HG02852 (cell line): ENCODE measurements at regions not wholly inside any gene's neighbourhood (a gene's known extent, or its start where the extent isn't known, plus 50 kb on each side); places are given as distances from the start of the nearest gene placed in this dataset.
"Not testable (repeated sequence)": the region's sequence is repeated elsewhere in the genome, so short reads cannot be mapped to it uniquely, and the experiment has no call there.

ENCODE experiments used
- ATAC-seq: cut with Tn5 transposase; IDR thresholded peaks from one replicate; pipeline ENCODE4 v1.9.1; 2021; ENCODE audit warnings: mild to moderate bottlenecking, moderate library complexity; ENCODE audit not compliant: unreplicated experiment

DNA sequence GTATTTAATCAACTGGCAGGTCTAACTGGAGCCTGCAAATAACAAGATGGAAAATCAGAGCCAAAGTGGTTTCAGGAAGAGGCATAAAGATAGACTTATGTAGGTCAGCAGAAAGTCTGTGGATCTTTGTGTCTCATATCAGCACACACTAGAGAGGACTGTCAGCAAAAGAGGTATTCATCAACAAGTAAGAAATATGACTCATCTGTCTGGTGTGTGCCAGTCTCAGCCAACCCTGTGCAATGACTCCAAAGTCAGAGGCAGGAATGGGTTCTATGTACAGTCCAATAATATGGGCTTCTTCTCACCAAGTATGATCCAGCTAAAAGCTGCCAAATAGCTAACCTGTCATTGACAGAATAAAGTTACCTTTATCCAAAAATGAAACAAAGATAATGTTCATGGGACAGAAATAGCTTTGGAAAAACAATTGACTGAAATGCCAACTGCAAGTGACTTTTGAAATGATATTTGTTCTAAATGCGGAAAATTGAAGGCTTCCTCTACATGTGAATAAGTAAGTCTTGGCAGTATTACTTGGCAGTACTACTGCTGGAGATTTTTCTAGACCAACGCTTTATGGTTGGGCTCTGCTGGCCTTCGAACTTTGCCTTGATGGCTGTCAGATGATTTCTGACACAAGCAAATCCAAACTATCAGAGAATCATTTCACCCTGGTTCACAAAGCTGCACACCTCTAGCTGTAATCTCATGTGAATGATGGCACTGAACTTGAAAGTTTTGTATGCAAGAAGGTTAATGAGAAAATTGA, 272.3 kb upstream of the SEMA3C start:
- ATAC-seq: no peak

DNA sequence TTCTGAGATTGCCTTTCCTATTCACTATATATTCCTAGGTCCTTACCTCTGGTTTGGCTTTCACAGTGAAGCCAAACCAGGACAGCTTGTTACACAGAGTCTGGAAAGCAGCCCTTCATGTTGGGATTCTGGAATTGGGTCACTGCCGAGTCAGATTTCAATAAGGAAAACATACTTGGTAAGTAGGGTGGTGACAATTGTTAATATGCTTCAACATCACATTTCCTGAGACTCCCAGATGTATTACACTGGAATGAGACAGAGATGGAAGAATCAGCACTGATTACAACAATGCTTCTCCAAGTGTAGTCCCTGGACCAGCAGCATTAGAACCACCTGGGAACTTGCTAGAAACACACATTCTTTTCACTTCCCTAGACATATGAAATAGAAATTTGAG, 268.9 kb upstream of the SEMA3C start:
- ATAC-seq: no peak

DNA sequence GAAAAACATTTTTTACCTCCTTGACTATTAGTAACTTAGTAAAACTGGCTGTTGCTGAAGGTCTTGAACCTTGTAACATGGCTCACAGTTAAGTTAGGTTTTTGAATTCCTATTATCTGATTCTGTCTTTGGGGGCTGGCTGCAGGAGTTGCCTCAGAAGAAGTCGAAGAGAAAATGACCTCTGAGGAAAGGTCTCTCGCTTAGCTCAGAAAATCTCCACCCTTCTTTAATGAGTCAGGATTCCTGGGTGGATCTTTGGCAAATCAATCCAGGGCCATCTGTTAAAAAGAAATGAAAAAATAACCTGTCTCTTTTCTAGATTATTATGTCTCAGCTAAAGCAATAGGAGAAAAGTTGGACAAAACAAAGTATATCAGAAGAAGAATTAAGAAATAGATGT, 267.8 kb upstream of the SEMA3C start:
- ATAC-seq: no peak

DNA sequence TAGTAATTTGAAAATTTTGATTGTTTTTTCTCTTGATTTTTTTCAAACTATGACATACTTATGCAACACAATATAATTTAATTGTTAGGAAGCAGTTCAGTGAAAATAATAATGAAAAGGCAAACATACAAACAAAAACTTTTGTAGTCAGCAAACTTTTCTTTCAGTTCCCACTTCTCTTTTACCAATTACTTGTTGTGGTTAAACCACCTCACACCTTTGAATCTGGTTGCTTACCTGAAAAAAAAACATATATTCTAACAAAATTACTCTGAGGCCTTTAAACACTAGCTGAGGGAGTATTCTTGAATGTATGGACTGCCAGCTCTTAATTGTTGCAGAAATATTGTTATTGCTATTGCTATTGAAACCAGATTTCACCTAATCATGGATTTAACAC, 266.2 kb upstream of the SEMA3C start:
- ATAC-seq: no peak

DNA sequence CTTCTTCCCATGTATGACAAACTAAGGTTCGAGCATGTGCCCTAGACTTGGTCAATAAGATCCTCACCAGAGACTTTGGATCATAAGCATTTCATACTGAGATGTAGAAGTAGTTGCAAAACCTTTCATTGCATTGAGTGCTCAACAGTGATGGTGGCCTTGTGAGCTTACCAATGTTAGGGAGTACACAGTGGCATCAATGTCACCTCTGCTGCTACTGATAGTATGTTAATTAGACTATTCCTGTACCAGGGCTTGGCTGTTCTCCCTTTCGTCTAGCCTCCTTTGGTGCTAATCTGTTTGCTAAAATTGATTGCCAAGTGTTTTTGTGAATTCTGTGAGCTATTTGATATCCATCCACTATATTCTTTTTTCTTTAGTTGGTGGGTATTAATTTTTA, 264.5 kb upstream of the SEMA3C start:
- no peak for ATAC-seq

DNA sequence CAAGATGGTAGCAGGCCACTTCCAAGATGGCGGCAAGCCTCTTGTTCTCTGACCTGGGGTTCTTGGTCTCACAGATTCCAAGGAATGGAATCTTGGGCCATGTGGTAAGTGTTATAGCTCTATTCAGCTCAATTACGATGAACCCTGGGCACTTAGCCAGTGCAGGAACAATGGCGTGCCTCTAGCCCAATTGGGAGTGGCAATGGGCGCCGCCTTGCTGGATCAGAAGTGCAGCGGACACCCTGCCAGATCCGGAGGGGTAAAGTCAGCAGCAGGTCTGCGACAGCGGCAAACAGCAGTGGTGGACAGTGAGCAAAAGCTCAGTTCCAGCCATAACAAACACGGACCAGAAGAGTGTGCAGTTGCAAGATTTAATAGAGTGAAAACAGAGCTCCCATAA, 263.2 kb upstream of the SEMA3C start:
- not testable (repeated sequence) for ATAC-seq

DNA sequence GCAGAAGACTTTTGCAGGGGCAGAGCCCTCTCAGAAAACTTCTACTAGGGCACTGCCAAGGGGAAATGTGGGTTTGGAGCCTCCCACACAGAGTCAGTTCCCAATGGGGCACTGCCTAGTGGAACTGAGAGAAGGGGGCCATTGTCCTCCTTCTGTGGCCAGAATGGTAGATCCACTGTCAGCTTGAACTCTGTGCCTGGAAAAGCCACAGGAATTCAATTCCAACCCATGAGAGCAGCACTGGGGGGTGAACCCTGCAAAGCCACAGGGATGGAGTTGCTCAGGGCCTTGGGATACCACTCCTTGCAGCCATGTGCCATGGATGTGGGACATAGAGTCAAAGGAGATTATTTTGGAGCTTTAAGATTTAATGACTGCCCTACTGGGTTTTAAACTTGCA, 262.2 kb upstream of the SEMA3C start:
- ATAC-seq: no peak

DNA sequence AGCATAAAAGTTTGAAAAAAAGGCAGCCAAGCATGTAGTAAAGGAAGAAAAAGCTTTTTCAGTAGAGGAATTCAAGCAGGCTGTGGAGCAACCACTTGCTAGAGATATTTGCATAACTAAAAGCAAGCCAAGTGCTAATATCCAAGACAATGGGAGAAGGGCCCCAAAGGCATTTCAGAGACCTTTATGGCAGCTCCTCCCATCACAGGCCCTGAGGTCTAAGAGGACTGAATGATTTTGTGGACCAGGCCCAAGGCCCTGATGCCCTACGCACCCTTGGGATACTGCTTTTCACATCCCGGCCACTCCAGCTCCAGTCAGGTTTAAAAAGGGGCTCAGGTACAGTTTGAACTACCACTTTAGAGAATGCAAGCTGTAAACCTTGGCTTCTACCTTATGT, 261.7 kb upstream of the SEMA3C start:
- ATAC-seq: no peak

DNA sequence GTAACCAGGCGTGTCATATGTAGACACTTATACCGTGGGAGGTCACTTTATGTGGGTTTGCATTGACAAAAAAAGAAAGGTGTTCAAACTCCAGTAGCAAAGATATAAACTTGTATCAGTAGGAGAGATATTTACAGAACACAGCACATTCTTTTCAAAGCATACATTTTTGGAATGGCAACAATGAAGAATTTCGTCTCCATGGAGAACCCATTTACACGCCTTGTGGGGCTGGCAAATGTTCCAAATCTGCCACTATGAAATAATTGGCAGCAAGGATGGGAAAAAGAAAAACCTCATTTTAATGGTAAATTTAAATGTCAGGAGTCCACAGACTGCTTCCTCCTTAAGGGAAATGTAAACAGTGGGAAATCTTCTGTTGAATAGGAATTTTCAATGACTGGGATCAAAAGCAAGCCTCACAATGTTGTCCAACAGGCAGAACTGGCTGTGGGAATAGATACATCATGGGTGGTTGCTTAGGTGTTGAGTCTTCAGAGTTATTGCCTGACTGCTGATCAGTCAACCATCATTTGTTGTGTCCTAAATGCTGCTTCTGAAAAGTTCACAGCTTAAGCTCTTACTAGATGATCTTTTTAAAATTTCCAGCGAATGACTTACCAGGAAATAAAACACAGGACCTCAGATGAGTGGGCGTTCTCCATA, 256.6 kb upstream of the SEMA3C start:
- no peak for ATAC-seq

DNA sequence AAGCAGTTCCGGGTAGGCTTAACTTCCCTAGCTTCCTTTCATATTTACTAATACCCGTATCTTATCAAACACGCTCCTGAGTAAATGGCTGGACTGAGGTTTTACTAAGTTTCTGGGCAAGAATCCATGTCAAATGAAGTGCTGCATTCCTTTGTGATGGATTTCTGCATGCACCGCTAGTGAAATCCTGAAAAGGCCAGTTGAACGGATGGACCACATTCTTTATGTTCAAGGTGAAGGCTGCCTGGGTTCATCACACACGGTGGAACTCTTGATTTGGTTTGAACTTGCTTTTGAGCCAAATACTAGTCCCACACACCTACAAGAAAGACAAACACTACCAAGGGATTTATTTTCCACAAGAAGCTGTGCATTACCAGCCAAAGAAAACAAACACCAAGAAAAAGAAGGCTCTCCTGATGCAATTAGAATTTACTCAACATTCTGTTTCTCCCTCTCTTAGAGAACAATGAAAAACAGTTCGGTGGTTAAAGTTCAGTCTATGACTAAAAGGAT, 255.0 kb upstream of the SEMA3C start:
- no peak for ATAC-seq

DNA sequence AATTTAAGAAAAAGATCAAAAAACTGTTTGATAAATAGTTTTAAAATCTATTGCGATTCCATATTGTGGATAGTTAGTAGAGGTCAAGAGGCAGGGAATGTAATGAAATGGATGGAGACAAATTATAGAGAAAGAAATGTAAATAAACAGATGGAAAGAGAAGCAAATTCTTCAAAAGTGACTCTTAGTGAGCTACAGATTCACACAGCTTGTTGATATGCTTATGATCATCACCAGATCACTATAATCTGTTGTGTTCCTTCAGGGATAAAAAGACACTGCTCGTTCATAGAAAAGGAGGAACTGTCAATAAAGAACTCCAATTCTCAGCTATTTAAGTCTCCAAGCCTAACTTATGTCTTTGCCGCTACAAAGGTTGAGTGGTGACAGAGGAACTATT, 251.4 kb upstream of the SEMA3C start:
- no peak for ATAC-seq

DNA sequence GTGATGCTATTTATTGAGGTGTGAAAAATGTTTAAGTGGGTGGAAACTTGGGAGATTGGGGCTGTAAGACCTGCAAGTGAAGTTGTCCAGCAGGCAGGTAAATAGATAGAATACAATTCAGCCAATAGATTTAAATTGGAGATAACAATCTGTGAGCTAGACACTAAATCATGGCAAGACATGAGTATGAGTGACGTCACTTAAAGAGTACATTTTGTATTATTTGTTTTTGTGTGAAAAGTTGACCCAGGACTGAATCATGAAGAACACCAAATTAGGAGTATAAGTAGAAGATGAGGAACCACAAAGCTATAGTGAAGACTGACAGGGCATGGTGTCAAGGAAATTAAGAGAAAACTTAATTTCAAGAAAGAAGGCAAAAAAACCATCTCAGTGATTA, 249.1 kb upstream of the SEMA3C start:
- no peak for ATAC-seq

DNA sequence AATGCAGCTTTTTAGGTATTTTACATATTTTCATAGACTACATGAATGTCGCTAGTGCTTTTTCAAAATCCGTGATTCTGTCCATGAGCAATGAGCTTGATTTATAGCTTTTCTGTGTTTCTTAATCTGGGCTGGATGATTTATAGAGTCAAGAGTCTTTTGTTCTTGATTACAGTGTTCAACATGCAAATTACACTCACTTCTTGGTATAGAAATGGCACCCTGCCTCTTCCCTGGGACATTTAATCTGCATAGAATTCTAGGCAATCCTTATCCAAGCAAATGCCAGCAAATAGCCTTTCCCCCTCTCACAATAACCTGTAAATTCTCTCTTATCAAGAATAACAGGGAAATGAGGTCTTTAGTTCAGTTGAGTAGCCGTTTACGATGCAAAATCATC, 246.2 kb upstream of the SEMA3C start:
- no peak for ATAC-seq

DNA sequence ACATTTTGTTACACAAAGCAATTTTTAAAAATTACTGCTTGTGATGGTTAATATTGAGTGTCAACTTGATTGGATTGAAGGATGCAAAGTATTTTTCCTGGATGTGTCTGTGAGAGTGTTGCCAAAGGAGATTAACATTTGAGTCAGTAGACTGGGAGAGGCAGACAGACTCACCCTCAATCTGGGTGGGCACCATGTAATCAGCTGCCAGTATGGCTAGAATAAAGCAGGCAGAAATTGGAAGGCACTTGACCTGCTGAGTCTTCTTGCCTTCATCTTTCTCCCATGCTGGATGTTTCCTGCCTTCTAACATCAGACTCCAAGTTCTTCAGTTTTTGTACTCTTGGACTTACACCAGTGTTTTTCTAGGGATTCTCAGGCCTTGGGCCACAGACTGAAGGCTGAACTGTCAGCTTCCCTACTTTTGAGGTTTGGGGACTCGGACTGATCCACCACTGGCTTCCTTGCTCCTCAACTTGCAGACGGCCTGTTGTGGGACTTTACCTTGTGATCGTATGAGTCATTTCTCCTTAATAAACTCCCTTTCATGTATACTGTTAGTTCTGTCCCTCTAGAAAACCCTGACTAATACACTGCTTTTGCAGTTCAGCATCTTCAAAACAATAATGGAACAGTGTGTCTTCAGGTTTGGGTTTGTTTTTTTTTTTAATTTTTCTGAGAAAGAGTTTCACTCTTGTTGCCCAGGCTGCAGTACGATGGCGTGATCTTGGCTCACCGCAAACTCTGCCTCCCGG, 244.1 kb upstream of the SEMA3C start:
- ATAC-seq: no peak

DNA sequence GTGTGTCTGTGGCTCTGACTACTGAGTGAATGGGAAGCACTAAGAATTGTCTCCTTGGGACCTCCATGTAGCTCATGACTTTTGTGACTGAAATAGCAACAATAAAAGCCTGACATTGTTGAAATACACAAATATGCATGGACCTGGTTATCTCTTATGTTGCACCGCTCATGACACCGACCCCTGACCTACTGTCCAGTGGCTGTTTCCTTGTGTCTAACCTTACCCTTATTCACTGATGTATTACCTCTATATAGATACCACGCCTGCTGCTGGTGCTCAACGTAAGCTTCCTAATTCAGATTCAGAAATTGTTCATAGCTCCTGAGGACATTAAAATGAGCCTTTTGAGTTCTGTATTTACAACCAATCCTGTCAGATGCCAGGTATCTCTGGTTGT, 243.4 kb upstream of the SEMA3C start:
- no peak for ATAC-seq

DNA sequence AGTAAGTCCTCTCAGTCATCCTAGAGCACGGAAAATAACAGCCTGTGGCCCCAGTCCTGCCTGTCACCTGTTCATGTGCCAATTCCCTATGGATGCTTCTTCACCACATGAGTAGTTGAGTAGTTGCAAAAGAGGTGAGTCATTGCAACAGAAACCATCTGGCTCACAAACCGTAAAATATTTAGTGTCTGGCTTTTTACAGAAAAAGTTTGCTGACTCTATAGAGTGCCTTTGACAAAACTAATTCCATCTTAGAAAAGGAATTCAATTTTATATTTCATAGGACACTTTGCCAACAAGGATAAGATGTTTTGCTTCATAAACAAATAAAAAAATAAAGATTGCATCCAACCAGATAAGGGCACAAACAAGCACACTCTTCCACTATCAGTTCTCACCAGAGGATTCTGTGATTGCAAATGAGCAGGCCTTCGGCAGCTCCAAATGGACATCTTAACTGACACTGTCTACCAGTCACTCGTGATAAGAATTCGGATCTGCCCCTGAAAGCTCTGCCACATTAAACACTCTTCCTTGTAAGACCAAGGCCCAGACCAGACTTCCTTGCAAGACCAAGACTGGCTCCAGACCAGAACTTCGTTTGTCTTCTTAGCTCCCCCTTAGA, 242.7 kb upstream of the SEMA3C start:
- no peak for ATAC-seq

DNA sequence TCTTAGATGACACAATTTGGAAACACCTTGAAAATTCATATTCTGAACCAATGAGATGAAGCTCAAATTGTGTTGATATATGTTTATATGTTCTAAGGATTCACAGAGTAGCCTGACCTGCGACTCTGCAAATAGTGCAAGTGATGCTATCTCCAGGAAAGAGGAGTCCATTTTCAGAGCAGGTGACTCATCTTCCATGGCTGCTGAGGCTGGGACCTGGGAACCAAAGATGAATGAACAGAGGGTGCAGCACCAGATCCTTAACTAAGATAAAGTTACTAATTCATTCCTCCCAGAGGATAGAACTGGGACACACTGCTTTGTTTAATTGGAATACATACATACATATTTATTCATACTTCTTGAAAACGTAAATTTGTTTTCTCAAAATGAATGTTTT, 240.6 kb upstream of the SEMA3C start:
- no peak for ATAC-seq

DNA sequence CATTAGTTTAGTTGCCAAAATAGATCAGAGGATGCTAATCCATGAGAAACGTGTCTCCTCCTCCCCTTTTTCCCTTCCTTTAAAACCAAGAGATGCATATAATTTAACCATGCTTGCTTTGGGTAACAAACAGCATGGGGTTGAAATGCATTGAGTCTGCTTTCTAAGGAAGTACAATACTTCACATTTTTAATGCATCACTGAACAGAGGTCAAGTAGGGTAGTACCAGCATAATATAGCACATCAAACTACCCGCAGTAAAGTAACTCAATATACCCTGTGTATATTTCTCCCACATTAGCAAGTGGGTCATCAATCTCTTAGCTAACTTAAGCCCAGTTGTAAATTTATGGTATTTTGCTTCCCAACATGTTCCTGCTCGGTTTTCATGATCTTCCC, 239.3 kb upstream of the SEMA3C start:
- ATAC-seq: no peak

DNA sequence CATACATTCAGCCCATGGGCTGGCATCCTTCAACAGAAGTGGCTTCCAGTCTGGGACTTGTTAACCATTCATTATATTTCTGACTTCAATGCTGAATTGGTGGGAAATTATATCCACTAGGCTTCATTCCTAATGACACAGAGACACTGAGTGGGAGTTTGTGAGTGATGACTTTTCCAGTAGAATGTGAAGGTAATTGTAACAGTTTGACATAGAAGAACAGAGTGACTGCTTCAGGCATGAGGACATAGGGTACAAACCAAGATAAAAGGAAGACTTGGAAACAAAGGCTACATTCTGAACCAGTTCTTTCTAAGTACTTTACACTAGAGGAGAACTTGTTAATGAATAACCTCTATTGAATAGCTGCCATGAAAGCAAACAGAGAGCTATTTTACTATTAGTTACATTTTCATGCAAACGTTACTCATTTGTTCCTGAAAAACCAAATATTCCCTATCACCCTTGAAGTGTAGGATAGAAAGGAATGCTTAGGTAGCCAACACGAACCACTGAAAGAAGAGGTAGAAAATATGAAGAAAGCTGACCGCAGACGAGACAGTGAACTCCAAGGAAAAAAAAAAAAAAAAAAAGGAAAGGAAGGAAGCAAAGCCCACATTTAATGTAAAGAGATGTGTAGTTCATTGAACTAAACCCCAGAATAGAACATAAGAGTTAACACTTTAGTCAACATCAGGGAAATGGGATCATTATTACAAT, 237.0 kb upstream of the SEMA3C start:
- no peak for ATAC-seq

DNA sequence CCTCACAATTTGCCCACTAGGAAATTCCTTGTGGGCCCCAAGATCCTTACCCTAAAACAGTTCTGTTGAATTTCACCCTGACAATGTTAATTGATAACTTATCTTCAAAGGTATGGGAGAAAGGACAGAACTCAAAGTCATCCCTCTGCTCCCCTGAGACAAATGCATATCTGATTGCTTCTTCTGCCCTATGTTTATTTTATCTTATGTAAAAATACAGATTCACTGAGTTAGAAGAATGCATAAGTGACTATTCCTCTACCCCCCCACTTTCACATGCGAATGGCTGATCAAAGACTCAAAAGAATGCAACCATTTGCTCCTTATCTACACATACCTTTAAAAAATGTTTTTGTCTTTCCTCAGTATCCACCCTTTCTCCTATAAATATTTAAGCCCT, 235.7 kb upstream of the SEMA3C start:
- ATAC-seq: no peak

DNA sequence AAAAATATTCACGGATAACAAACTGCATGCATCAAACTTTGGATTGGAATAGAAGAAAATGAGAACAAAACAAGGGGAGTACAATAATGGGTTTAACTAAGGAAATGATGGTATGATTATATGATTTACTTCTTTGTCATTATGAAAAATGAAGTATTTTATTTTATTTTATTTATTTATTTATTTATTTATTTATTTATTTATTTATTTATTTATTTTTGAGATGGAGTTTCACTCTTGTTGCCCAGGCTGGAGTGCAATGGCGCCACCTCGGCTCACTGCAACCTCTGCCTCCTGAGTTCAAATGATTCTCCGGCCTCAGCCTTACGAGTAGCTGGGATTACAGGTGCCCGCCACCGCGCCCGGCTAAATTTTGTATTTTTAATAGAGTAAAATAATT, 234.1 kb upstream of the SEMA3C start:
- ATAC-seq: not testable (repeated sequence)
